Suprapubic skin (tissue), 4 donors: ENCODE measurements at regions not wholly inside any gene's neighbourhood (a gene's known extent, or its start where the extent isn't known, plus 50 kb on each side); places are given as distances from the start of the nearest gene placed in this dataset.

Source experiments
- DNase-seq, 2 donors: peaks; one replicate each; pipeline ENCODE4 v3.0.0-alpha.2; 2019; ENCODE audit warnings: low spot score in 2 of 2
- H3K27ac ChIP-seq: fragments of 200-600 bp; sonication (generic); one replicate; pipeline ENCODE4 v1.5.1; 2019
- H3K27me3 ChIP-seq: fragments of 200-600 bp; sonication (generic); one replicate; pipeline ENCODE4 v1.5.1; 2019
- H3K36me3 ChIP-seq: fragments of 200-600 bp; sonication (generic); one replicate; pipeline ENCODE4 v1.5.1; 2019
- H3K4me1 ChIP-seq: fragments of 200-600 bp; sonication (generic); one replicate; pipeline ENCODE4 v1.5.1; 2019
- H3K4me3 ChIP-seq: fragments of 200-600 bp; sonication (generic); one replicate; pipeline ENCODE4 v1.5.1; 2019; ENCODE audit warnings: mild to moderate bottlenecking
- H3K9me3 ChIP-seq: fragments of 200-600 bp; sonication (generic); one replicate; pipeline ENCODE4 v1.5.1; 2019
- EP300 ChIP-seq: sonication (generic); formaldehyde crosslinking; IDR thresholded peaks from one replicate; pipeline ENCODE4 v1.6.1; 2017; ENCODE audit warnings: antibody characterized with exemption
- POLR2A ChIP-seq, 2 donors: fragments of 450-650 bp; IDR thresholded peaks; one replicate each; pipeline ENCODE4 v1.6.1; 2017; ENCODE audit warnings: antibody characterized with exemption in 2 of 2, mild to moderate bottlenecking in 2 of 2, moderate library complexity in 2 of 2
- POLR2AphosphoS5 ChIP-seq, 3 donors: sonication (generic); formaldehyde crosslinking; IDR thresholded peaks; one replicate each; pipeline ENCODE4 v1.6.1; 2017; ENCODE audit warnings: antibody characterized with exemption in 3 of 3
- WGBS: methylation state at CpG from one replicate; pipeline ENCODE4 v1.1.5; 2018; 5-methylcytosine and 5-hydroxymethylcytosine counted together
- TF ChIP-seq, protein P1 (sequence below), 2 donors: fragments of 200-600 bp in 1 of 2; fragments of 450-650 bp in 1 of 2; sonication (generic) in 1 of 2; IDR thresholded peaks; one replicate each; pipeline ENCODE4 v1.5.1; 2016 to 2019; ENCODE audit warnings: antibody characterized with exemption in 2 of 2, mild to moderate bottlenecking in 1 of 2, moderate library complexity in 1 of 2

- Histone ChIP-seq H3K9me3 (peaks cover 75% of the 10 kb centered on the region), H3K27me3 (no peaks in the 10 kb centered on the region), H3K4me1 (no peaks in the 10 kb centered on the region), H3K27ac (no peak overlapping the region), H3K36me3 (no peaks in the 10 kb centered on the region), H3K4me3 (no peak overlapping the region)
- 33% methylated on average over 1 of the region's 1 CpG for WGBS
- no peak for DNase-seq
- no peak for TF ChIP-seq POLR2A (IDR thresholded peaks at IDR 0.05)
- TF ChIP-seq, protein P1, sequence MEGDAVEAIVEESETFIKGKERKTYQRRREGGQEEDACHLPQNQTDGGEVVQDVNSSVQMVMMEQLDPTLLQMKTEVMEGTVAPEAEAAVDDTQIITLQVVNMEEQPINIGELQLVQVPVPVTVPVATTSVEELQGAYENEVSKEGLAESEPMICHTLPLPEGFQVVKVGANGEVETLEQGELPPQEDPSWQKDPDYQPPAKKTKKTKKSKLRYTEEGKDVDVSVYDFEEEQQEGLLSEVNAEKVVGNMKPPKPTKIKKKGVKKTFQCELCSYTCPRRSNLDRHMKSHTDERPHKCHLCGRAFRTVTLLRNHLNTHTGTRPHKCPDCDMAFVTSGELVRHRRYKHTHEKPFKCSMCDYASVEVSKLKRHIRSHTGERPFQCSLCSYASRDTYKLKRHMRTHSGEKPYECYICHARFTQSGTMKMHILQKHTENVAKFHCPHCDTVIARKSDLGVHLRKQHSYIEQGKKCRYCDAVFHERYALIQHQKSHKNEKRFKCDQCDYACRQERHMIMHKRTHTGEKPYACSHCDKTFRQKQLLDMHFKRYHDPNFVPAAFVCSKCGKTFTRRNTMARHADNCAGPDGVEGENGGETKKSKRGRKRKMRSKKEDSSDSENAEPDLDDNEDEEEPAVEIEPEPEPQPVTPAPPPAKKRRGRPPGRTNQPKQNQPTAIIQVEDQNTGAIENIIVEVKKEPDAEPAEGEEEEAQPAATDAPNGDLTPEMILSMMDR (IDR thresholded peaks at IDR 0.05): no peak
- TF ChIP-seq POLR2AphosphoS5 (IDR thresholded peaks at IDR 0.05): no peak
- TF ChIP-seq EP300: no peak
Observed at GRCh38 chr19:27529158-27529557, 1683.8 kb downstream of the UQCRFS1 start.

DNA sequence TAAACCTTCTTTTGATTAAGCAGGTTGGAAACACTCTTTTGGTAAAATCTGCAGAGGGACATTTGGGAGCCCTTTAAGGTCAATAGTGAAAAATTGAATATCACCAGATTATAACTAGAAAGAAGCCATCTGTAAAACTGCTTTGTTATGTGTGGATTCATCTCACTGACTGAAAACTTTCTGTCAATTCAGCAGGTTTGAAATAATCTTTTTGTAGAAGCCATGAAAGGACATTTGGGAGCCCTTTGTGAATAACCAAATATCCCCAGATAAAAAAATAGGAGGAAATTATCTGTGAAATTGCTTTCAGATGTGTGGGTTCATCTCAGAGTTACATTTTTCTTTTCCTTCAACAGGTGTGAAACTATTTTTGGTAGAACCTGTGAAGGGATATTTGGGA is 1690.7 kb downstream of the UQCRFS1 start:
- TF ChIP-seq EP300 (no peak), POLR2A (IDR thresholded peaks at IDR 0.05) (no peak), POLR2AphosphoS5 (IDR thresholded peaks at IDR 0.05) (no peak)
- TF ChIP-seq, protein P1 (IDR thresholded peaks at IDR 0.05): no peak
- H3K27me3 ChIP-seq: no peaks in the 10 kb centered on the region
- no peaks in the 10 kb centered on the region for H3K36me3 ChIP-seq
- H3K4me1 ChIP-seq: no peaks in the 10 kb centered on the region
- no peak for DNase-seq
- H3K4me3 ChIP-seq: no peak overlapping the region
- H3K27ac ChIP-seq: no peak overlapping the region
- H3K9me3 ChIP-seq: peaks cover 32% of the 10 kb centered on the region
